GM12878 (cell line): ENCODE measurements at regions not wholly inside any gene's neighbourhood (a gene's known extent, or its start where the extent isn't known, plus 50 kb on each side); places are given as distances from the start of the nearest gene placed in this dataset.

Source experiments
- ATAC-seq: fragments of 200-7000 bp; cut with Tn5 transposase; 3 replicates; pipeline ENCODE4 v1.9.1; 2020; ENCODE audit warnings: mild to moderate bottlenecking, moderate library complexity
- BruUV-seq: library from RNA; stranded (reverse); fragments of 400-500 nt; replicated peaks from 2 replicates; lab custom pipeline; 2021; lab: Mats Ljungman, UMichigan
- CTCF ChIA-PET: fragments of 300-600 bp; sonication (Branson Sonifier 250); formaldehyde crosslinking; extraction: SDS; loops from one replicate; lab custom pipeline; 2021; ENCODE audit warnings: inconsistent platforms; lab: Yijun Ruan, JAX
- POLR2A ChIA-PET: fragments of 350-600 bp; formaldehyde crosslinking; extraction: SDS; loops from one replicate; lab custom pipeline; 2021; ENCODE audit warnings: inconsistent platforms; lab: Charles Lee
- RAD21 ChIA-PET: fragments of 300-600 bp; sonication (Branson Sonifier 250); formaldehyde crosslinking; loops from one replicate; lab custom pipeline; 2023; ENCODE audit warnings: antibody characterized with exemption; ENCODE audit not compliant: unreplicated experiment; lab: Charles Lee
- SMC1A ChIA-PET: fragments of 300-600 bp; sonication (Branson Sonifier 250); formaldehyde crosslinking; loops from one replicate; lab custom pipeline; 2023; ENCODE audit not compliant: unreplicated experiment, uncharacterized antibody; lab: Charles Lee
- DNase-seq: peaks from one replicate; pipeline ENCODE4 v3.0.0-alpha.2; 2011; ENCODE audit warnings: low read depth, low spot score
- FAIRE-seq: peaks from 3 replicates; lab custom pipeline; 2011; peaks lifted over from hg19 to GRCh38; lab: Jason Lieb, UNC
- H2AFZ ChIP-seq: 2 replicates; pipeline ENCODE4 v1.6.0; 2011; ENCODE audit warnings: low read depth, low read length, control low read depth; ENCODE audit not compliant: control insufficient read depth
- H3K27ac ChIP-seq: 2 replicates; pipeline ENCODE4 v1.5.1; 2011; ENCODE audit warnings: control low read depth; ENCODE audit not compliant: control insufficient read depth, insufficient read depth
- H3K27me3 ChIP-seq, 2 experiments: replicated peaks in 1 of 2; 2 replicates each; pipeline versions ENCODE4 v1.6.0 to v1.6.1; 2011; ENCODE audit warnings: low read length in 1 of 2; ENCODE audit not compliant: control insufficient read depth in 2 of 2, insufficient read depth in 2 of 2
- H3K36me3 ChIP-seq, 2 experiments: 2 replicates each; pipeline ENCODE4 v1.5.1; 2011; ENCODE audit warnings: low read length in 1 of 2; ENCODE audit not compliant: control insufficient read depth in 2 of 2, insufficient read depth in 2 of 2
- H3K4me1 ChIP-seq: 2 replicates; pipeline ENCODE4 v1.6.1; 2011; ENCODE audit warnings: mild to moderate bottlenecking, low read length, moderate library complexity, mixed read lengths; ENCODE audit not compliant: control insufficient read depth, insufficient read depth
- H3K4me2 ChIP-seq: 2 replicates; pipeline ENCODE4 v1.6.0; 2011; ENCODE audit warnings: control low read depth; ENCODE audit not compliant: control insufficient read depth, insufficient read depth
- H3K4me3 ChIP-seq: fragments of 200-600 bp; sonication (generic); 2 replicates; pipeline ENCODE4 v1.5.1; 2016
- H3K79me2 ChIP-seq: 2 replicates; pipeline ENCODE4 v1.6.0; 2011; ENCODE audit warnings: low read length; ENCODE audit not compliant: control insufficient read depth, insufficient read depth
- H3K9ac ChIP-seq: 2 replicates; pipeline ENCODE4 v1.8.0; 2011; ENCODE audit warnings: low read length, control low read depth, mixed read lengths; ENCODE audit not compliant: control insufficient read depth, insufficient read depth
- H3K9me3 ChIP-seq: replicated peaks from 3 replicates; pipeline ENCODE4 v1.5.1; 2011; ENCODE audit warnings: mild to moderate bottlenecking, low read length; ENCODE audit not compliant: control insufficient read depth, insufficient read depth
- H4K20me1 ChIP-seq: 2 replicates; pipeline ENCODE4 v1.6.0; 2011; ENCODE audit not compliant: control insufficient read depth, insufficient read depth
- BACH1 ChIP-seq: fragments of 450-650 bp; IDR thresholded peaks from 2 replicates; pipeline ENCODE4 v1.6.1; 2017; ENCODE audit warnings: mild to moderate bottlenecking, borderline replicate concordance
- CHD1 ChIP-seq: IDR thresholded peaks from 2 replicates; pipeline ENCODE4 v1.6.1; 2012; ENCODE audit warnings: low read depth, low read length, improper control_type of control experiment
- CHD4 ChIP-seq: fragments of 200-600 bp; sonication (generic); IDR thresholded peaks from 2 replicates; pipeline ENCODE4 v1.6.1; 2016; ENCODE audit warnings: mild to moderate bottlenecking
- HDGF ChIP-seq: fragments of 450-650 bp; IDR thresholded peaks from 2 replicates; pipeline ENCODE4 v1.6.1; 2016; ENCODE audit warnings: antibody characterized with exemption
- NBN ChIP-seq: fragments of 450-650 bp; IDR thresholded peaks from 2 replicates; pipeline ENCODE4 v1.6.1; 2016
- NFXL1 ChIP-seq: fragments of 450-650 bp; IDR thresholded peaks from 2 replicates; pipeline ENCODE4 v1.6.1; 2017; ENCODE audit warnings: antibody characterized with exemption, mild to moderate bottlenecking, borderline replicate concordance
- NR2C1 ChIP-seq: fragments of 450-650 bp; IDR thresholded peaks from 2 replicates; pipeline ENCODE4 v1.6.1; 2017; ENCODE audit warnings: antibody characterized with exemption, mild to moderate bottlenecking, moderate library complexity
- POLR2A ChIP-seq: IDR thresholded peaks from 2 replicates; pipeline ENCODE4 v1.6.1; 2011; ENCODE audit warnings: low read depth, mild to moderate bottlenecking, low read length
- POLR2AphosphoS5 ChIP-seq: IDR thresholded peaks from 2 replicates; pipeline ENCODE4 v1.6.1; 2011; ENCODE audit warnings: mild to moderate bottlenecking, low read length, inconsistent platforms
- SIX5 ChIP-seq: IDR thresholded peaks from 2 replicates; pipeline ENCODE4 v1.6.1; 2011; ENCODE audit warnings: mild to moderate bottlenecking, low read depth, low read length, moderate library complexity; ENCODE audit not compliant: severe bottlenecking
- STAT3 ChIP-seq: IDR thresholded peaks from 2 replicates; pipeline ENCODE4 v1.6.1; 2011; ENCODE audit warnings: low read depth, low read length, improper control_type of control experiment
- WGBS: methylation state at CpG from one replicate; pipeline ENCODE4 v1.1.6; 2016; ENCODE audit warnings: low lambda C conversion rate; ENCODE audit not compliant: insufficient replicate concordance, insufficient coverage; ENCODE audit errors: missing lambda C conversion rate; 5-methylcytosine and 5-hydroxymethylcytosine counted together
- in situ Hi-C: fragments of 300-500 bp; cut with MboI; formaldehyde crosslinking; loops from 9 replicates; pipeline ENCODE4 v1.14.3; 2018; ENCODE audit warnings: mixed read lengths
- intact Hi-C: fragments of 100-400 bp; cut with micrococcal nuclease; formaldehyde crosslinking; loops from one replicate; pipeline ENCODE4 v1.14.2; 2022; ENCODE audit not compliant: unreplicated experiment
- TF ChIP-seq, protein P1 (sequence below): fragments of 450-650 bp; IDR thresholded peaks from 2 replicates; pipeline ENCODE4 v1.6.1; 2017; ENCODE audit warnings: mild to moderate bottlenecking, moderate library complexity
- TF ChIP-seq, protein P2 (sequence below): fragments of 450-650 bp; formaldehyde crosslinking; IDR thresholded peaks from 2 replicates; pipeline ENCODE4 v1.4.0; 2022; ENCODE audit warnings: mild to moderate bottlenecking, moderate library complexity
- TF ChIP-seq, protein P3 (sequence below): IDR thresholded peaks from 2 replicates; pipeline ENCODE4 v1.6.1; 2011; ENCODE audit warnings: borderline replicate concordance, low read depth, mild to moderate bottlenecking, moderate library complexity, low read length; ENCODE audit not compliant: insufficient read depth, poor library complexity, severe bottlenecking
- TF ChIP-seq, protein P4 (sequence below): fragments of 150-350 bp; IDR thresholded peaks from 2 replicates; pipeline ENCODE4 v1.6.1; 2014; ENCODE audit warnings: mild to moderate bottlenecking, low read depth, low read length

DNA sequence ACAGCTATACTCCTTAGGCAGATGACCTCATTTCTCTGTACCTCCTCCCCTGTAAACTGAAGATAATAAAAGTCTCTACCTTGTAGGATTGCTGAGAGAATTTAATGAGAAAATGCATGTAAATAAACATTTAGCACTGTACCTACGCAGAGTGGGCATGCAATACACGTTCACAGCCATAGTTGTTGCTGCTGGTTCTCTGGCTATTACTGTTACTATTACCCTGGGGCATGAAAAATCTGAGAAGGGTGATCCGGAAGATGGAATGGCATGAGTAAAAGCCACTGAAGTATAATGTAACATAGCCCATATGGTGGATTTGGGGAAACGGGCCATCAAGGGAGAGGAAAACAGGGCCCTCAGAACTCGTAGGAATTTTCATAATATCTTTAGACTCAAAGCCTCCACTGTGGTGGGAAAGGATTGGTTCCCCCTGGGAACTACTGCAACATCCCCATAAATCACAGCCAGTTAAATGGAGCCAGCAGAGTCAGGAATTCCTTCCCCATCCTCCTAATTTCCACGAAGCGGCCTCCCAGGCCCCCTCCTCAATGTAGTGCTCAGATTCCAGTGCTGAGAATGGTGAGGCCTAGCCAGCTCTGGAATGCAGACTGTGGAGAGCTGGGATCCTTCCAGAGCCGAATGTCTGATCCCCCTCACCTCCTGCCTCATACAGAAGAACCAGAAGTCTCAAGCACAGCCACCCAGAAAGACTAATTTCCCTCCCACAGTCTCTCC, 205.3 kb downstream of the MN1 start:
- SMC1A ChIA-PET: no interaction called here
- Histone ChIP-seq H4K20me1 (no peaks in the 10 kb centered on the region), H3K9me3 (no peaks in the 10 kb centered on the region), H3K27me3 (no peaks in the 10 kb centered on the region; a peak in 1 of 4 replicates), H2AFZ (no peak overlapping the region), H3K79me2 (no peaks in the 10 kb centered on the region), H3K27ac (no peak overlapping the region), H3K4me1 (no peaks in the 10 kb centered on the region), H3K9ac (no peak overlapping the region), H3K36me3 (no peaks in the 10 kb centered on the region), H3K4me2 (no peak overlapping the region), H3K4me3 (no peak overlapping the region)
- RAD21 ChIA-PET: no interaction called here
- in situ Hi-C loops (no loop called here), intact Hi-C loops (no loop called here)
- 10% methylated on average over 8 of the region's 8 CpGs for WGBS
- CTCF ChIA-PET: no interaction called here
- no peak for ATAC-seq
- POLR2A ChIA-PET: no interaction called here
- BruUV-seq: no TSS peak
- no peak for FAIRE-seq
- DNase-seq: no peak
- TF ChIP-seq BACH1 (no peak), NR2C1 (no peak), HDGF (no peak), CHD1 (no peak), POLR2AphosphoS5 (no peak), NFXL1 (no peak), SIX5 (no peak), STAT3 (no peak), POLR2A (no peak), NBN (no peak), CHD4 (no peak)
- TF ChIP-seq, protein P1, sequence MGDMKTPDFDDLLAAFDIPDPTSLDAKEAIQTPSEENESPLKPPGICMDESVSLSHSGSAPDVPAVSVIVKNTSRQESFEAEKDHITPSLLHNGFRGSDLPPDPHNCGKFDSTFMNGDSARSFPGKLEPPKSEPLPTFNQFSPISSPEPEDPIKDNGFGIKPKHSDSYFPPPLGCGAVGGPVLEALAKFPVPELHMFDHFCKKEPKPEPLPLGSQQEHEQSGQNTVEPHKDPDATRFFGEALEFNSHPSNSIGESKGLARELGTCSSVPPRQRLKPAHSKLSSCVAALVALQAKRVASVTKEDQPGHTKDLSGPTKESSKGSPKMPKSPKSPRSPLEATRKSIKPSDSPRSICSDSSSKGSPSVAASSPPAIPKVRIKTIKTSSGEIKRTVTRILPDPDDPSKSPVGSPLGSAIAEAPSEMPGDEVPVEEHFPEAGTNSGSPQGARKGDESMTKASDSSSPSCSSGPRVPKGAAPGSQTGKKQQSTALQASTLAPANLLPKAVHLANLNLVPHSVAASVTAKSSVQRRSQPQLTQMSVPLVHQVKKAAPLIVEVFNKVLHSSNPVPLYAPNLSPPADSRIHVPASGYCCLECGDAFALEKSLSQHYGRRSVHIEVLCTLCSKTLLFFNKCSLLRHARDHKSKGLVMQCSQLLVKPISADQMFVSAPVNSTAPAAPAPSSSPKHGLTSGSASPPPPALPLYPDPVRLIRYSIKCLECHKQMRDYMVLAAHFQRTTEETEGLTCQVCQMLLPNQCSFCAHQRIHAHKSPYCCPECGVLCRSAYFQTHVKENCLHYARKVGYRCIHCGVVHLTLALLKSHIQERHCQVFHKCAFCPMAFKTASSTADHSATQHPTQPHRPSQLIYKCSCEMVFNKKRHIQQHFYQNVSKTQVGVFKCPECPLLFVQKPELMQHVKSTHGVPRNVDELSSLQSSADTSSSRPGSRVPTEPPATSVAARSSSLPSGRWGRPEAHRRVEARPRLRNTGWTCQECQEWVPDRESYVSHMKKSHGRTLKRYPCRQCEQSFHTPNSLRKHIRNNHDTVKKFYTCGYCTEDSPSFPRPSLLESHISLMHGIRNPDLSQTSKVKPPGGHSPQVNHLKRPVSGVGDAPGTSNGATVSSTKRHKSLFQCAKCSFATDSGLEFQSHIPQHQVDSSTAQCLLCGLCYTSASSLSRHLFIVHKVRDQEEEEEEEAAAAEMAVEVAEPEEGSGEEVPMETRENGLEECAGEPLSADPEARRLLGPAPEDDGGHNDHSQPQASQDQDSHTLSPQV: no peak
- TF ChIP-seq, protein P2, sequence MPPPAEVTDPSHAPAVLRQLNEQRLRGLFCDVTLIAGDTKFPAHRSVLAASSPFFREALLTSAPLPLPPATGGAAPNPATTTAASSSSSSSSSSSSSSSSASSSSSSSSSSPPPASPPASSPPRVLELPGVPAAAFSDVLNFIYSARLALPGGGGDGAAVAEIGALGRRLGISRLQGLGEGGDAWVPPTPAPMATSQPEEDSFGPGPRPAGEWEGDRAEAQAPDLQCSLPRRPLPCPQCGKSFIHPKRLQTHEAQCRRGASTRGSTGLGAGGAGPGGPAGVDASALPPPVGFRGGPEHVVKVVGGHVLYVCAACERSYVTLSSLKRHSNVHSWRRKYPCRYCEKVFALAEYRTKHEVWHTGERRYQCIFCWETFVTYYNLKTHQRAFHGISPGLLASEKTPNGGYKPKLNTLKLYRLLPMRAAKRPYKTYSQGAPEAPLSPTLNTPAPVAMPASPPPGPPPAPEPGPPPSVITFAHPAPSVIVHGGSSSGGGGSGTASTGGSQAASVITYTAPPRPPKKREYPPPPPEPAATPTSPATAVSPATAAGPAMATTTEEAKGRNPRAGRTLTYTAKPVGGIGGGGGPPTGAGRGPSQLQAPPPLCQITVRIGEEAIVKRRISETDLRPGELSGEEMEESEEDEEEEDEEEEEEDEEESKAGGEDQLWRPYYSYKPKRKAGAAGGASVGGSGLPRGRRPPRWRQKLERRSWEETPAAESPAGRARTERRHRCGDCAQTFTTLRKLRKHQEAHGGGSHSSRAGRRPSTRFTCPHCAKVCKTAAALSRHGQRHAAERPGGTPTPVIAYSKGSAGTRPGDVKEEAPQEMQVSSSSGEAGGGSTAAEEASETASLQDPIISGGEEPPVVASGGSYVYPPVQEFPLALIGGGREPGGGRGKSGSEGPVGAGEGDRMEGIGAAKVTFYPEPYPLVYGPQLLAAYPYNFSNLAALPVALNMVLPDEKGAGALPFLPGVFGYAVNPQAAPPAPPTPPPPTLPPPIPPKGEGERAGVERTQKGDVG (CRISPR knock-in tag): no peak
- TF ChIP-seq, protein P3, sequence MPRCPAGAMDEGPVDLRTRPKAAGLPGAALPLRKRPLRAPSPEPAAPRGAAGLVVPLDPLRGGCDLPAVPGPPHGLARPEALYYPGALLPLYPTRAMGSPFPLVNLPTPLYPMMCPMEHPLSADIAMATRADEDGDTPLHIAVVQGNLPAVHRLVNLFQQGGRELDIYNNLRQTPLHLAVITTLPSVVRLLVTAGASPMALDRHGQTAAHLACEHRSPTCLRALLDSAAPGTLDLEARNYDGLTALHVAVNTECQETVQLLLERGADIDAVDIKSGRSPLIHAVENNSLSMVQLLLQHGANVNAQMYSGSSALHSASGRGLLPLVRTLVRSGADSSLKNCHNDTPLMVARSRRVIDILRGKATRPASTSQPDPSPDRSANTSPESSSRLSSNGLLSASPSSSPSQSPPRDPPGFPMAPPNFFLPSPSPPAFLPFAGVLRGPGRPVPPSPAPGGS: no peak
- TF ChIP-seq, protein P4, sequence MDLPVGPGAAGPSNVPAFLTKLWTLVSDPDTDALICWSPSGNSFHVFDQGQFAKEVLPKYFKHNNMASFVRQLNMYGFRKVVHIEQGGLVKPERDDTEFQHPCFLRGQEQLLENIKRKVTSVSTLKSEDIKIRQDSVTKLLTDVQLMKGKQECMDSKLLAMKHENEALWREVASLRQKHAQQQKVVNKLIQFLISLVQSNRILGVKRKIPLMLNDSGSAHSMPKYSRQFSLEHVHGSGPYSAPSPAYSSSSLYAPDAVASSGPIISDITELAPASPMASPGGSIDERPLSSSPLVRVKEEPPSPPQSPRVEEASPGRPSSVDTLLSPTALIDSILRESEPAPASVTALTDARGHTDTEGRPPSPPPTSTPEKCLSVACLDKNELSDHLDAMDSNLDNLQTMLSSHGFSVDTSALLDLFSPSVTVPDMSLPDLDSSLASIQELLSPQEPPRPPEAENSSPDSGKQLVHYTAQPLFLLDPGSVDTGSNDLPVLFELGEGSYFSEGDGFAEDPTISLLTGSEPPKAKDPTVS: no peak
